ENCODE measurements at regions not wholly inside any gene's neighbourhood (a gene's known extent, or its start where the extent isn't known, plus 50 kb on each side); places are given as distances from the start of the nearest gene placed in this dataset.

DNA sequence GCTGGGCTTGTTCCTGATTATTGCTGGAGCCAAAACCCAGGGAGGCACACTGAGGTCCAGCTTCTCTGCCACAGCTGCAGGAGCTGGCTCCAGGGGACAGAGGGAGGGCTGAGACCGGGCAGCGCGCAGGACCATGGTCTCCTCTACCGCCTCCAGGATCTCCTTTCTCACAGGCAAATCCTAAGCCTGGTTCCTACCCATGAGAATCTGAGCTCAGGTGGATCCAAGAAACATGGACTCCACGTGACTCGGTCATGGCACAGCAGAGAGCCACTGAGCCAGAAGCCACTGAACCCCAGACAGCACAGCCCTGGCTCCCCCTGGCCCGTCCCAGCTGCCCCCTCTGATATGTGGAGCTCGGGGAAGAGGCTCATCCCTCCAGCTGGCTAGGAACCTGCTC, 653.4 kb upstream of the ID2 start:
- no peaks in the 10 kb centered on the region for H3K79me2 ChIP-seq (ENCODE audit: insufficient read depth, low read length)
- no peak overlapping the region for H3K27ac ChIP-seq (ENCODE audit: low read depth, low read length)
- RAD21 ChIA-PET (ENCODE audit: low non-redundant PET in 1 of 2, low total read pairs in 2 of 2, uncharacterized antibody in 2 of 2, unreplicated experiment in 2 of 2) = no interaction called here
- ATAC-seq (no peak), DNase-seq (ENCODE audit: low read depth, low spot score) (no peak)
- CTCF ChIA-PET = no interaction called here
- no peaks in the 10 kb centered on the region for H3K9me2 ChIP-seq (ENCODE audit: insufficient read depth)
- no peak overlapping the region for H3K4me3 ChIP-seq (replicated peaks in 1 of 2; ENCODE audit: low read depth in 1 of 2, low read length in 2 of 2)
- POLR2A ChIA-PET = no interaction called here
- no peak overlapping the region for H3K9ac ChIP-seq (ENCODE audit: low read length)
- TF ChIP-seq ELF1 (IDR thresholded peaks at IDR 0.05; ENCODE audit: borderline replicate concordance, low read depth) (no peak), POLR2AphosphoS5 (IDR thresholded peaks at IDR 0.05; ENCODE audit: low read depth, low read length) (no peak), SIN3A (IDR thresholded peaks at IDR 0.05; ENCODE audit: low read depth) (no peak), TCF7L2 (IDR thresholded peaks at IDR 0.05; ENCODE audit: borderline replicate concordance, extremely low read depth, insufficient read depth, insufficient read length) (no peak), ZFX (IDR thresholded peaks at IDR 0.05) (no peak), RAD21 (IDR thresholded peaks at IDR 0.05; ENCODE audit: low read depth) (no peak), FOSL1 (IDR thresholded peaks at IDR 0.05; ENCODE audit: low read depth) (no peak), CEBPB (IDR thresholded peaks at IDR 0.05; ENCODE audit: low read depth) (no peak), SP1 (IDR thresholded peaks at IDR 0.05; ENCODE audit: low read depth) (no peak), EGR1 (IDR thresholded peaks at IDR 0.05; ENCODE audit: low read depth) (no peak)
- TF ChIP-seq, protein P1, sequence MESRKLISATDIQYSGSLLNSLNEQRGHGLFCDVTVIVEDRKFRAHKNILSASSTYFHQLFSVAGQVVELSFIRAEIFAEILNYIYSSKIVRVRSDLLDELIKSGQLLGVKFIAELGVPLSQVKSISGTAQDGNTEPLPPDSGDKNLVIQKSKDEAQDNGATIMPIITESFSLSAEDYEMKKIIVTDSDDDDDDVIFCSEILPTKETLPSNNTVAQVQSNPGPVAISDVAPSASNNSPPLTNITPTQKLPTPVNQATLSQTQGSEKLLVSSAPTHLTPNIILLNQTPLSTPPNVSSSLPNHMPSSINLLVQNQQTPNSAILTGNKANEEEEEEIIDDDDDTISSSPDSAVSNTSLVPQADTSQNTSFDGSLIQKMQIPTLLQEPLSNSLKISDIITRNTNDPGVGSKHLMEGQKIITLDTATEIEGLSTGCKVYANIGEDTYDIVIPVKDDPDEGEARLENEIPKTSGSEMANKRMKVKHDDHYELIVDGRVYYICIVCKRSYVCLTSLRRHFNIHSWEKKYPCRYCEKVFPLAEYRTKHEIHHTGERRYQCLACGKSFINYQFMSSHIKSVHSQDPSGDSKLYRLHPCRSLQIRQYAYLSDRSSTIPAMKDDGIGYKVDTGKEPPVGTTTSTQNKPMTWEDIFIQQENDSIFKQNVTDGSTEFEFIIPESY (IDR thresholded peaks at IDR 0.05; ENCODE audit: extremely low read depth, insufficient replicate concordance, low read length) = no peak
- intact Hi-C loops (cut with micrococcal nuclease) = no loop called here
- no peak overlapping the region for H3K4me2 ChIP-seq (ENCODE audit: low read length)
- H3K36me3 ChIP-seq (ENCODE audit: control insufficient read depth in 1 of 2, insufficient read depth in 2 of 2, low read length in 2 of 2) = no peaks in the 10 kb centered on the region
- BruUV-seq (replicated peaks) = no TSS peak
- H2AFZ ChIP-seq (ENCODE audit: low read depth, low read length, poor library complexity, severe bottlenecking) = no peak overlapping the region
- H3K9me3 ChIP-seq (ENCODE audit: control insufficient read depth in 1 of 2, insufficient read depth in 1 of 2, low read depth in 1 of 2, low read length in 2 of 2) = no peaks in the 10 kb centered on the region
- H3K27me3 ChIP-seq (ENCODE audit: insufficient read depth, low read length) = no peaks in the 10 kb centered on the region
- H3K4me1 ChIP-seq (ENCODE audit: control insufficient read depth in 1 of 2, insufficient read depth in 2 of 2, low read length in 2 of 2) = peaks cover 5 to 10% of the 10 kb centered on the region in 2 experiments; a peak in 3 of 4 replicates
- no peaks in the 10 kb centered on the region for H4K20me1 ChIP-seq (ENCODE audit: insufficient read depth)
